Loucy (cell line): ENCODE measurements at regions not wholly inside any gene's neighbourhood (a gene's known extent, or its start where the extent isn't known, plus 50 kb on each side); places are given as distances from the start of the nearest gene placed in this dataset.

ENCODE experiments used
- EZH2phosphoT487 ChIP-seq: fragments of 200-600 bp; IDR thresholded peaks from 2 replicates; pipeline ENCODE4 v1.6.1; 2018; ENCODE audit warnings: antibody characterized with exemption, mild to moderate bottlenecking, moderate library complexity, borderline replicate concordance
- TF ChIP-seq, protein P1 (sequence below): fragments of 200-600 bp; sonication (generic); conservative IDR thresholded peaks from 2 replicates; pipeline ENCODE4 v1.5.1; 2014; ENCODE audit warnings: mild to moderate bottlenecking, antibody characterized with exemption, low read length

DNA sequence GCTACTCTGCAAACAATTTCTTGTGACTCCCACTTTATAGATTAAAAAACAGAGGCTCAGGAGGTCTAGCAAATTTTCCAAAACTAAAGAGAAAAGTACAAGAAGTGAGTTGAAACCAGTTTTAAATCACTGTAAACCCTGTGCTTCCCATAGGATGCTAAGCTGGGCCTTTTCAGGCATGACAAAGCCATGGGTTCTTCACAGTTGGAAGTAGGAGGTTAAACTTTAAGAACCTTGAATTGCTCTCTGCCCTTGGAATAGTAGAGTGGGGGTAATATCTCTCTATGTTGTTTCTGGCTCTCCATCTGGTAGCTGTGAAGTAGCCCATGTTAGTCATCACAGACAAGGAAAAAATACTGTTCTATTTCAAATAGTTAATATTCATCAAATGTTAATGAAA is 193.6 kb upstream of the SATB1 start:
- TF ChIP-seq, protein P1, sequence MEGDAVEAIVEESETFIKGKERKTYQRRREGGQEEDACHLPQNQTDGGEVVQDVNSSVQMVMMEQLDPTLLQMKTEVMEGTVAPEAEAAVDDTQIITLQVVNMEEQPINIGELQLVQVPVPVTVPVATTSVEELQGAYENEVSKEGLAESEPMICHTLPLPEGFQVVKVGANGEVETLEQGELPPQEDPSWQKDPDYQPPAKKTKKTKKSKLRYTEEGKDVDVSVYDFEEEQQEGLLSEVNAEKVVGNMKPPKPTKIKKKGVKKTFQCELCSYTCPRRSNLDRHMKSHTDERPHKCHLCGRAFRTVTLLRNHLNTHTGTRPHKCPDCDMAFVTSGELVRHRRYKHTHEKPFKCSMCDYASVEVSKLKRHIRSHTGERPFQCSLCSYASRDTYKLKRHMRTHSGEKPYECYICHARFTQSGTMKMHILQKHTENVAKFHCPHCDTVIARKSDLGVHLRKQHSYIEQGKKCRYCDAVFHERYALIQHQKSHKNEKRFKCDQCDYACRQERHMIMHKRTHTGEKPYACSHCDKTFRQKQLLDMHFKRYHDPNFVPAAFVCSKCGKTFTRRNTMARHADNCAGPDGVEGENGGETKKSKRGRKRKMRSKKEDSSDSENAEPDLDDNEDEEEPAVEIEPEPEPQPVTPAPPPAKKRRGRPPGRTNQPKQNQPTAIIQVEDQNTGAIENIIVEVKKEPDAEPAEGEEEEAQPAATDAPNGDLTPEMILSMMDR: no peak
- TF ChIP-seq EZH2phosphoT487: no peak
